ENCODE measurements at regions not wholly inside any gene's neighbourhood (a gene's known extent, or its start where the extent isn't known, plus 50 kb on each side); places are given as distances from the start of the nearest gene placed in this dataset.
"Not testable (repeated sequence)": the region's sequence is repeated elsewhere in the genome, so short reads cannot be mapped to it uniquely, and the experiment has no call there.

DNA sequence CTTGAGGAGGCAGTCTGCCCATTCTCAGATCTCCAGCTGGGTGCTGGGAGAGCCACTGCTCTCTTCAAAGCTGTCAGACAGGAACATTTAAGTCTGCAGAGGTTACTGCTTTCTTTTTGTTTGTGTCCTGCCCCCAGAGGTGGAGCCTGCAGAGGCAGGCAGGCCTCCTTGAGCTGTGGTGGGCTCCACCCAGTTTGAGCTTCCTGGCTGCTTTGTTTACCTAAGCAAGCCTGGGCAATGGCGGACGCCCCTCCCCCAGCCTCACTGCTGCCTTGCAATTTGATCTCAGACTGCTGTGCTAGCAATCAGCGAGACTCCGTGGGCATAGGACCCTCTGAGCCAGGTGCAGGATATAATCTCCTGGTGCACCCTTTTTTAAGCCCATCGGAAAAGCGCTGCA, 557.8 kb downstream of the HTR1B start:
- no CpG with 5 or more reads among the region's 6 CpGs for WGBS, 2 donors (ENCODE audit: extremely low coverage in 2 of 2, insufficient read length in 2 of 2, insufficient replicate concordance in 1 of 2)
- H3K23ac ChIP-seq (ENCODE audit: low read depth, low read length, poor library complexity); H3K4me3 ChIP-seq (ENCODE audit: low read length in 2 of 2); H2AFZ ChIP-seq (ENCODE audit: low read length); H3K4me2 ChIP-seq (ENCODE audit: insufficient read depth, low read length, poor library complexity, severe bottlenecking); H2AK5ac ChIP-seq (ENCODE audit: low read depth, low read length); H2BK120ac ChIP-seq (ENCODE audit: low read depth, low read length); H4K8ac ChIP-seq (ENCODE audit: low read depth, low read length); H3K9me3 ChIP-seq (replicated peaks in 1 of 2; ENCODE audit: control insufficient read depth in 2 of 2, insufficient read depth in 1 of 2, low read depth in 1 of 2, low read length in 2 of 2); H3K9ac ChIP-seq (ENCODE audit: low read depth, low read length, poor library complexity); H3K36me3 ChIP-seq (replicated peaks in 1 of 2; ENCODE audit: control insufficient read depth in 2 of 2, insufficient read depth in 2 of 2, low read length in 2 of 2); DNase-seq (ENCODE audit: low spot score); H3K4ac ChIP-seq (ENCODE audit: low read length); H3K79me1 ChIP-seq (ENCODE audit: low read depth, low read length); H2BK5ac ChIP-seq (ENCODE audit: low read length); H3K14ac ChIP-seq (ENCODE audit: low read length); H3K27me3 ChIP-seq (ENCODE audit: control insufficient read depth in 3 of 3, insufficient read depth in 3 of 3, low read depth in 1 of 3, low read length in 3 of 3); H2BK15ac ChIP-seq (ENCODE audit: low read length); H4K91ac ChIP-seq (ENCODE audit: low read depth, low read length, poor library complexity); H3K18ac ChIP-seq (ENCODE audit: low read length); H3K4me1 ChIP-seq (ENCODE audit: control insufficient read depth in 2 of 2, insufficient read depth in 1 of 2, low read depth in 1 of 2, low read length in 2 of 2); H2BK12ac ChIP-seq (ENCODE audit: low read length); H3K27ac ChIP-seq (replicated peaks; ENCODE audit: low read length): not testable (repeated sequence)

- H3K23ac ChIP-seq (ENCODE audit: low read depth, low read length, poor library complexity), result no peak overlapping the region
- no peak overlapping the region for H3K4me3 ChIP-seq (ENCODE audit: low read length in 2 of 2)
- peaks cover 0 to 2% of the 10 kb centered on the region in 2 donors for H3K9me3 ChIP-seq (replicated peaks in 1 of 2; ENCODE audit: control insufficient read depth in 2 of 2, insufficient read depth in 1 of 2, low read depth in 1 of 2, low read length in 2 of 2)
- no peaks in the 10 kb centered on the region for H3K79me1 ChIP-seq (ENCODE audit: low read depth, low read length)
- H2AK5ac ChIP-seq (ENCODE audit: low read depth, low read length), result no peak overlapping the region
- no peak overlapping the region for H2BK15ac ChIP-seq (ENCODE audit: low read length)
- H3K27ac ChIP-seq (replicated peaks; ENCODE audit: low read length), result no peak overlapping the region
- H3K27me3 ChIP-seq (ENCODE audit: control insufficient read depth in 3 of 3, insufficient read depth in 3 of 3, low read depth in 1 of 3, low read length in 3 of 3), result no peaks in the 10 kb centered on the region
- H2BK12ac ChIP-seq (ENCODE audit: low read length), result no peak overlapping the region
- H3K4me2 ChIP-seq (ENCODE audit: insufficient read depth, low read length, poor library complexity, severe bottlenecking), result no peak overlapping the region
- no peak overlapping the region for H2BK120ac ChIP-seq (ENCODE audit: low read depth, low read length)
- no peak for DNase-seq (ENCODE audit: low spot score)
- H3K4ac ChIP-seq (ENCODE audit: low read length), result no peak overlapping the region
- no peak overlapping the region for H3K14ac ChIP-seq (ENCODE audit: low read length)
- no peak overlapping the region for H2BK5ac ChIP-seq (ENCODE audit: low read length)
- H3K36me3 ChIP-seq (replicated peaks in 1 of 2; ENCODE audit: control insufficient read depth in 2 of 2, insufficient read depth in 2 of 2, low read length in 2 of 2), result no peaks in the 10 kb centered on the region
- no peak overlapping the region for H3K9ac ChIP-seq (ENCODE audit: low read depth, low read length, poor library complexity)
- H3K18ac ChIP-seq (ENCODE audit: low read length), result no peak overlapping the region
- no peaks in the 10 kb centered on the region for H3K4me1 ChIP-seq (ENCODE audit: control insufficient read depth in 2 of 2, insufficient read depth in 1 of 2, low read depth in 1 of 2, low read length in 2 of 2)
- WGBS, 2 donors (ENCODE audit: extremely low coverage in 2 of 2, insufficient read length in 2 of 2, insufficient replicate concordance in 1 of 2), result no CpG with 5 or more reads among the region's 3 CpGs
- H4K91ac ChIP-seq (ENCODE audit: low read depth, low read length, poor library complexity), result no peak overlapping the region
- no peak overlapping the region for H4K8ac ChIP-seq (ENCODE audit: low read depth, low read length)
- no peak overlapping the region for H2AFZ ChIP-seq (ENCODE audit: low read length)
Measured at GRCh38 chr6:76892542-76892941, 570.7 kb downstream of the HTR1B start.

GRCh38 chr6:76888351-76888750, 574.9 kb downstream of the HTR1B start:
- Histone ChIP-seq H2BK120ac (ENCODE audit: low read depth, low read length) (no peak overlapping the region), H3K4me2 (ENCODE audit: insufficient read depth, low read length, poor library complexity, severe bottlenecking) (no peak overlapping the region), H4K8ac (ENCODE audit: low read depth, low read length) (no peak overlapping the region), H3K27me3 (ENCODE audit: control insufficient read depth in 3 of 3, insufficient read depth in 3 of 3, low read depth in 1 of 3, low read length in 3 of 3) (no peaks in the 10 kb centered on the region), H3K4me3 (ENCODE audit: low read length in 2 of 2) (no peak overlapping the region), H3K18ac (ENCODE audit: low read length) (no peak overlapping the region), H3K4me1 (ENCODE audit: control insufficient read depth in 2 of 2, insufficient read depth in 1 of 2, low read depth in 1 of 2, low read length in 2 of 2) (no peaks in the 10 kb centered on the region), H3K4ac (ENCODE audit: low read length) (no peak overlapping the region), H4K91ac (ENCODE audit: low read depth, low read length, poor library complexity) (no peak overlapping the region), H3K23ac (ENCODE audit: low read depth, low read length, poor library complexity) (no peak overlapping the region), H3K14ac (ENCODE audit: low read length) (no peak overlapping the region), H3K27ac (replicated peaks; ENCODE audit: low read length) (no peak overlapping the region), H3K36me3 (replicated peaks in 1 of 2; ENCODE audit: control insufficient read depth in 2 of 2, insufficient read depth in 2 of 2, low read length in 2 of 2) (no peaks in the 10 kb centered on the region), H2AFZ (ENCODE audit: low read length) (no peak overlapping the region), H2BK5ac (ENCODE audit: low read length) (no peak overlapping the region), H3K9ac (ENCODE audit: low read depth, low read length, poor library complexity) (no peak overlapping the region), H2AK5ac (ENCODE audit: low read depth, low read length) (no peak overlapping the region), H3K79me1 (ENCODE audit: low read depth, low read length) (no peaks in the 10 kb centered on the region), H2BK12ac (ENCODE audit: low read length) (no peak overlapping the region), H2BK15ac (ENCODE audit: low read length) (no peak overlapping the region), H3K9me3 (replicated peaks in 1 of 2; ENCODE audit: control insufficient read depth in 2 of 2, insufficient read depth in 1 of 2, low read depth in 1 of 2, low read length in 2 of 2) (no peaks in the 10 kb centered on the region)
- DNase-seq (ENCODE audit: low spot score), result no peak

GRCh38 chr6:76886900-76887299, 576.4 kb downstream of the HTR1B start:
- Histone ChIP-seq H3K4me2 (ENCODE audit: insufficient read depth, low read length, poor library complexity, severe bottlenecking) (no peak overlapping the region), H4K91ac (ENCODE audit: low read depth, low read length, poor library complexity) (no peak overlapping the region), H3K14ac (ENCODE audit: low read length) (no peak overlapping the region), H3K9ac (ENCODE audit: low read depth, low read length, poor library complexity) (no peak overlapping the region), H2BK12ac (ENCODE audit: low read length) (no peak overlapping the region), H3K79me1 (ENCODE audit: low read depth, low read length) (no peaks in the 10 kb centered on the region), H2BK120ac (ENCODE audit: low read depth, low read length) (no peak overlapping the region), H3K27me3 (ENCODE audit: control insufficient read depth in 3 of 3, insufficient read depth in 3 of 3, low read depth in 1 of 3, low read length in 3 of 3) (no peaks in the 10 kb centered on the region), H3K23ac (ENCODE audit: low read depth, low read length, poor library complexity) (no peak overlapping the region), H2AFZ (ENCODE audit: low read length) (no peak overlapping the region), H2BK15ac (ENCODE audit: low read length) (no peak overlapping the region), H3K36me3 (replicated peaks in 1 of 2; ENCODE audit: control insufficient read depth in 2 of 2, insufficient read depth in 2 of 2, low read length in 2 of 2) (no peaks in the 10 kb centered on the region), H2AK5ac (ENCODE audit: low read depth, low read length) (no peak overlapping the region), H3K4me1 (ENCODE audit: control insufficient read depth in 2 of 2, insufficient read depth in 1 of 2, low read depth in 1 of 2, low read length in 2 of 2) (no peaks in the 10 kb centered on the region), H3K27ac (replicated peaks; ENCODE audit: low read length) (no peak overlapping the region), H4K8ac (ENCODE audit: low read depth, low read length) (no peak overlapping the region), H3K18ac (ENCODE audit: low read length) (no peak overlapping the region), H2BK5ac (ENCODE audit: low read length) (no peak overlapping the region), H3K4ac (ENCODE audit: low read length) (no peak overlapping the region), H3K4me3 (ENCODE audit: low read length in 2 of 2) (no peak overlapping the region), H3K9me3 (replicated peaks in 1 of 2; ENCODE audit: control insufficient read depth in 2 of 2, insufficient read depth in 1 of 2, low read depth in 1 of 2, low read length in 2 of 2) (no peaks in the 10 kb centered on the region)
- WGBS, 2 donors (ENCODE audit: extremely low coverage in 2 of 2, insufficient read length in 2 of 2, insufficient replicate concordance in 1 of 2), result no CpG with 5 or more reads among the region's 3 CpGs
- DNase-seq (ENCODE audit: low spot score), result no peak

All from neuronal stem cell (in vitro differentiated cells).